Left lung (tissue), 4 donors: ENCODE measurements at regions not wholly inside any gene's neighbourhood (a gene's known extent, or its start where the extent isn't known, plus 50 kb on each side); places are given as distances from the start of the nearest gene placed in this dataset.
"Not testable (repeated sequence)": the region's sequence is repeated elsewhere in the genome, so short reads cannot be mapped to it uniquely, and the experiment has no call there.

Experiments used
- ATAC-seq: fragments of 200-7000 bp; cut with Tn5 transposase; one replicate; pipeline ENCODE4 v1.9.1; 2020; ENCODE audit warnings: moderate library complexity
- DNase-seq, 4 donors: peaks; one replicate each; pipeline ENCODE4 v3.0.0-alpha.2; 2013 to 2020
- H3K27ac ChIP-seq, 2 donors: fragments of 200-600 bp; sonication (generic) in 1 of 2; one replicate each; pipeline versions ENCODE4 v1.5.0 to v1.8.0; 2020 to 2021
- H3K27me3 ChIP-seq, 2 donors: fragments of 200-600 bp; sonication (generic) in 1 of 2; one replicate each; pipeline versions ENCODE4 v1.5.0 to v1.8.0; 2020 to 2021
- H3K36me3 ChIP-seq, 2 donors: fragments of 200-600 bp; sonication (generic) in 1 of 2; one replicate each; pipeline versions ENCODE4 v1.5.0 to v1.8.0; 2020 to 2021
- H3K4me1 ChIP-seq, 2 donors: fragments of 200-600 bp; one replicate each; pipeline ENCODE4 v1.8.0; 2021
- H3K4me3 ChIP-seq, 2 donors: fragments of 200-600 bp; sonication (generic) in 1 of 2; one replicate each; pipeline versions ENCODE4 v1.5.0 to v1.8.0; 2020 to 2021; ENCODE audit warnings: mild to moderate bottlenecking in 1 of 2
- H3K9me3 ChIP-seq, 2 donors: fragments of 200-600 bp; sonication (generic) in 1 of 2; one replicate each; pipeline versions ENCODE4 v1.5.0 to v1.8.0; 2020 to 2021
- intact Hi-C, 2 donors: fragments of 100-400 bp; cut with DNase I; formaldehyde crosslinking; loops; one replicate each; pipeline versions ENCODE4 v1.11.2 to v1.14.2; 2022
- TF ChIP-seq, protein P1 (sequence below), 2 donors: fragments of 200-600 bp; sonication (generic) in 1 of 2; IDR thresholded peaks; one replicate each; pipeline versions ENCODE4 v1.5.0 to v1.8.0; 2021; ENCODE audit warnings: antibody characterized with exemption in 2 of 2
- donor health status: DM: no; HTN: yes; CAD: no.
- donor health status: DM: no; HTN: no; CAD: no.

DNA sequence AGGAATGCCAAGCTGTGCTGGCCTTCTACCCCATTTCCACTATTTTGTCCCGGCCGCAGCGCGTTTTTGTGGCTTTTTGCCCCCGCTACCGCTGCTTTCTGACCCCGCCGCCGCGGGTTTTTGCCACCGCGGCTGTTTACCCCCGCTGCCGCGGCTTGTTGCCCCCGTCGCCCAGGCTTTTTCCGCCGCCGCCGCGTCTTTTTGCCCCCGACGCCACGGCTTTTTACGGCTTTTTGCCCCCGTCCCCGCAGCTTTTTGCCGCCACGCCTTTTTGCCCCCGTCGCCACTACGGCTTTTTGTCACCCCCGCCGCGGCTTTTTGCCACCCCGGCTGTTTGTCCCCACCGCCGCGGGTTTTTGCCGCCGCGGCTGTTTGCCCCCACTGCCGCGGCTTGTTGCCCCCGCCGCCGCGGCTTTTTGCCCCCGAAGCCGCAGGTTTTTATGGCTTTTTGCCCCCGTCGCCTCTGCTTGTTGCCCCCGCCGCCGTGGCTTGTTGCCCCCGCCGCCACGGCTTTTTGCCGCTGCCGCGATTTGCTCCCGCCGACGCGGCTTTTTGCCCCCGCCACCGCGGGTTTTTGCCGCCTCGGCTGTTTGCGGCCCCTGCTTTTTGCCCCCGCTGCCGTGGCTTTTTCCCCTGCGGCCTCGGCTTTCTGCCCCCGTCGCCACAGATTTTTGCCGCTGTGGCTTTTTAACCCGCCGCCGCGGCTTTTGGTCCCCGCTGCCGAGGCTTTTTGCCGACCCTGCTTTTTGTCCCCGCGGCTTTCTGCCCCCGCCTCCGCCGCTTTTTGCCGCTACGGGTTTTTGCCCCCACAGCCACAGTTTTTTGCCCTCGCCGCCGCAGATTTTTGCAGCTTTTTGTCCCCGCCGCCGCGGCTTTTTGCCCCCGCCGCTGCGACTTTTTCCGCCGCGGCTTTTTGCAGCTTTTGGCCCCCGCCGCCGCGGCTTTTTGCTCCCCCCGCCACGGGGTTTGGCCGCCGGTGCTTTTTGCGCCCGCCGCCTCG lies 520.4 kb upstream of the WSB1 start:
- no peak overlapping the region for H3K4me3 ChIP-seq
- TF ChIP-seq, protein P1, sequence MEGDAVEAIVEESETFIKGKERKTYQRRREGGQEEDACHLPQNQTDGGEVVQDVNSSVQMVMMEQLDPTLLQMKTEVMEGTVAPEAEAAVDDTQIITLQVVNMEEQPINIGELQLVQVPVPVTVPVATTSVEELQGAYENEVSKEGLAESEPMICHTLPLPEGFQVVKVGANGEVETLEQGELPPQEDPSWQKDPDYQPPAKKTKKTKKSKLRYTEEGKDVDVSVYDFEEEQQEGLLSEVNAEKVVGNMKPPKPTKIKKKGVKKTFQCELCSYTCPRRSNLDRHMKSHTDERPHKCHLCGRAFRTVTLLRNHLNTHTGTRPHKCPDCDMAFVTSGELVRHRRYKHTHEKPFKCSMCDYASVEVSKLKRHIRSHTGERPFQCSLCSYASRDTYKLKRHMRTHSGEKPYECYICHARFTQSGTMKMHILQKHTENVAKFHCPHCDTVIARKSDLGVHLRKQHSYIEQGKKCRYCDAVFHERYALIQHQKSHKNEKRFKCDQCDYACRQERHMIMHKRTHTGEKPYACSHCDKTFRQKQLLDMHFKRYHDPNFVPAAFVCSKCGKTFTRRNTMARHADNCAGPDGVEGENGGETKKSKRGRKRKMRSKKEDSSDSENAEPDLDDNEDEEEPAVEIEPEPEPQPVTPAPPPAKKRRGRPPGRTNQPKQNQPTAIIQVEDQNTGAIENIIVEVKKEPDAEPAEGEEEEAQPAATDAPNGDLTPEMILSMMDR (IDR thresholded peaks at IDR 0.05), result no peak
- intact Hi-C loops, result no loop called here

DNA sequence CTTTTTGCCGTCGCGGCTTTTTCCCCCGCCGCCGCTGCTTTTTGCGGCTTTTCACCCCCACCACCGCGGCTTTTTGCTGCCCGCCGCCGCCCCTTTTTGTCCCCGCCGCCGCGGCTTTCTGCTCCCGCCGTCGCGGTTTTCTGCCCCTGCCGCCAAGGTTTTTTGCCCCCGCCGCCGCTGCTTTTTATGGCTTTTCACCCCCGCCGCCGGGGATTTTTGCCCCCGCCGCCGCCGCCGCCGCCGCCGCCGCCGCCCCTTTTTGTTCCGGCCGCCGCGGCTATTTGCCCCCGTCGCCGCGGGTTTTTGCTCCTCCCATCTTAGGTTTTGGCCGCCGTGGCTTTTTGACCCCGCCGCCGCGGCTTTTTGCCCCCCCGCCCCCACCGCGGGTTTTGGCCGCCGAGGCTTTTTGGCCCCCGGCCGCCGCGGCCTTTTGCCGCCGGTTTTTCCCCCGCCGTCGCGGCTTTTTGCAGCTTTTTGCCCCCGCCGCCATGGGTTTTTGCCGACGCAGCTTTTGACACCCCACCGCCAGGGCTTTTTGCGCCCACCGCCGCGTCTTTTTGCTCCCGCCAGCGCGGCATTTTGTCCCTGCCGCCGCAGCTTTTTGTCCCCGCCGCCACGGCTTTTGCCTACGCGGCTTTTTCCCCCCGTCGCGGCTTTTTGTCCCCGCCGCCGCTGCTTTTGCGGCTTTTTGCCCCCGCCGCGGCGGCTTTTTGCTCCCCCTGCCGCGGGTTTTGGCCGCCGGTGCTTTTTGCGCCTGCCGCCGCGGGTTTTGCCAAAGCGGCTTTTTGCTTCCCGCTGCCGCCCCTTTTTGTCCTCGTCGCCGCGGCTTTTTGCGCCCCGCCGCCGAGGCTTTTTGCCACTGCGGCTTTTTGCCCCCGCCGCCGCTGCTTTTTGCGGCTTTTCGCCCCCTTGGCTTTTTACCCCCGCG lies 519.4 kb upstream of the WSB1 start:
- H3K4me3 ChIP-seq, result no peak overlapping the region
- no peak for ATAC-seq
- H3K36me3 ChIP-seq, result no peaks in the 10 kb centered on the region
- H3K27ac ChIP-seq, result no peak overlapping the region
- peaks cover 0 to 35% of the 10 kb centered on the region in 2 donors for H3K27me3 ChIP-seq
- peak in 1 of 4 donors; percentile 58 for DNase-seq
- H3K4me1 ChIP-seq, result no peaks in the 10 kb centered on the region
- intact Hi-C loops, result no loop called here
- H3K9me3 ChIP-seq, result peaks cover 0 to 48% of the 10 kb centered on the region in 2 donors
- TF ChIP-seq, protein P1 (IDR thresholded peaks at IDR 0.05), result no peak

More for the DNA sequence above, 520.4 kb upstream of the WSB1 start:
- H3K27ac ChIP-seq, result no peak overlapping the region
- no peaks in the 10 kb centered on the region for H3K36me3 ChIP-seq
- no peaks in the 10 kb centered on the region for H3K4me1 ChIP-seq
- ATAC-seq (no peak), DNase-seq (peak in 1 of 4 donors; percentile 70)
- H3K9me3 ChIP-seq, result peaks cover 0 to 43% of the 10 kb centered on the region in 2 donors
- H3K27me3 ChIP-seq, result peaks cover 0 to 35% of the 10 kb centered on the region in 2 donors

DNA sequence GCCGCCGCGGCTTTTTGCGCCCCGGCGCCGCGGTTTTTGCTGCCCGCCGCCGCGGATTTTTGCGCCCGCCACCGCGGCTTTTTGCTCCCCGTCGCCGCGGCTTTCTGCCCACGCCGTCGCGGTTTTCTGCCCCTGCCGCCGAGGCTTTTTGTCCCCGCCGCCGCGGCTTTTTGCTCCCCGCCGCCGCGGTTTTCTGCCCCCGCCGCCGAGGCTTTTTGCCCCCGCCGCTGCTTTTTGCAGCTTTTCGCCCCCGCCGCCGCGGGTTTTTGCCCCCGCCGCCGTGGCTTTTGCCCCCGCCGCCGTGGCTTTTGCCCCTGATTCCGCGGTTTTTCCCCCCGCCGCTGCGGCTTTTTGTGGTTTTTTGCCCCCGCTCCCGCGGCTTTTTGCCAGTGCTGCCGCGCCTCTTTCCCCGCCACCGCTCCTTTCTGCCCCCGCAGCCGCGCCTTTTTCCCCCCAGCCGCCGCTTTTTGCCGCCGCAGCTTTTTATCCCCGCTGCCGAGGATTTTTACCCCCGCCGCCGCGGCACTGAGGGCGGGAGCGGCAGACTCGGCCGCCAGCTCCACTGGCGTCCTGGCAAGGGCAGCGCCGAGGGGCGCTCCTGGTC lies 518.6 kb upstream of the WSB1 start:
- DNase-seq, result no peak
- no peak overlapping the region for H3K4me3 ChIP-seq
- TF ChIP-seq, protein P1 (IDR thresholded peaks at IDR 0.05), result no peak
- peaks cover 0 to 35% of the 10 kb centered on the region in 2 donors for H3K27me3 ChIP-seq
- no peaks in the 10 kb centered on the region for H3K36me3 ChIP-seq
- H3K27ac ChIP-seq, result no peak overlapping the region
- no peak for ATAC-seq
- intact Hi-C loops, result no loop called here
- no peaks in the 10 kb centered on the region for H3K4me1 ChIP-seq
- H3K9me3 ChIP-seq, result peaks cover 0 to 56% of the 10 kb centered on the region in 2 donors

DNA sequence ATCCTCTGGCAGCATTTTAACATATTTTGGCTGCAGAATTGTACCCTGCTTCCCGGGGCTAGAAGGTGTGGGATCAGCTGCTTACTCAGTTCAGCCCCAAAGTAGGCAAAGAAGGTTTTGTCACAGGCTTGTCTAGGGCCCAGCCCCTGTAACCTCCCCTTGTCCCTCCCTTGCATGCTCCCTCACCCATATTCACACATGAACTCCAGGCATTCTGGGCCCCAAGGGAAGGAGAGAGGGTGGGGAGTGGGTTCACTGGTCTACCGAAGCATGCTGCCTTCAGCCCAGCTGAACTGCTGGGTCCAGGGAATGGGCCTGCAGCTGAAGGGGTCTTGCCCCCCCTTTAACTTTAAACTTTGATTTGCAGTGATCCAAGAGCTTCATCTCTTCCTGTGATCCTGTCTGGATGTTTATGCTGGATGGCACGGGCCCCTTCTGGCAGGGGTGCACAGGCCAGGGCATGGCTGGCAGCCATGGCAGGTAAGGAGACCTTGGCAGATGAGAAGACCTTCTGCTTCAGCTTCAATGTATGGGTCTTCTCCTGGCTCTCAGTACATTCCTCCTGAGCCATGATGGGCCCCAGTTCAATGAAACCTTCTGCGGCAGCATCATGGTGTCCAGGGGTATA lies 513.6 kb upstream of the WSB1 start:
- intact Hi-C loops, H3K4me3 ChIP-seq, H3K36me3 ChIP-seq, H3K4me1 ChIP-seq, H3K27me3 ChIP-seq, H3K27ac ChIP-seq, ATAC-seq: not testable (repeated sequence)
- peaks cover 0 to 75% of the 10 kb centered on the region in 2 donors for H3K9me3 ChIP-seq
- peak in 1 of 4 donors; percentile 41 for DNase-seq

DNA sequence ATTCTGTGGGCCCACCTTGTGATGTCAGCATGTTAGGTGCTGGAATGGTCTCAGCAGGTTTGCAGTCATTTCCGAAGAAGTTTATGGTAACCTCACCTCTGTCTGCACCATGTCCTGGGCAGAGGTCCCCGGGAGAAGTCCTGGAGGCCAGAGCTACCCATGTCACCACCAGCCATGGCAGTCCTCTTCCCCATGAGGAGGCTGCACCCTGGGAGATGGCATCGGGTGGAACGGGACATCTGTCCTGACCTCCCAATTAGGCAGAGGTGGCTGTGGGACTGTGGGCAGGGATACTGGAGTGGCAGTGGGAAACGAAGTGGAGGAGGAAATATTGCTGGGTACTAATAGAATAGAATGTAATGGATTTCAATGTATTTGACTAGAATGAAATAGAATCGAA lies 511.8 kb upstream of the WSB1 start:
- Histone ChIP-seq H3K4me3 (no peak overlapping the region), H3K36me3 (no peaks in the 10 kb centered on the region), H3K27ac (no peak overlapping the region), H3K27me3 (no peaks in the 10 kb centered on the region), H3K4me1 (no peaks in the 10 kb centered on the region), H3K9me3 (peaks cover 0 to 81% of the 10 kb centered on the region in 2 donors)
- DNase-seq, result peak in 1 of 4 donors; percentile 50
- intact Hi-C loops, result no loop called here
- no peak for ATAC-seq
- TF ChIP-seq, protein P1 (IDR thresholded peaks at IDR 0.05), result no peak
